B cell (primary cell): ENCODE measurements at regions not wholly inside any gene's neighbourhood (a gene's known extent, or its start where the extent isn't known, plus 50 kb on each side); places are given as distances from the start of the nearest gene placed in this dataset.

ENCODE experiments used
- ATAC-seq: fragments of 200-7000 bp; cut with Tn5 transposase; one replicate; pipeline ENCODE4 v1.10.0; 2021; ENCODE audit warnings: low read depth, mild to moderate bottlenecking, moderate number of reproducible peaks, moderate library complexity
- CTCF ChIA-PET: fragments of 350-600 bp; sonication (Branson Sonifier 250); formaldehyde crosslinking; loops from one replicate; lab custom pipeline; 2021; ENCODE audit warnings: antibody characterized with exemption, inconsistent platforms; lab: Charles Lee
- POLR2A ChIA-PET: fragments of 350-600 bp; sonication (Branson Sonifier 250); formaldehyde crosslinking; loops from one replicate; lab custom pipeline; 2021; ENCODE audit warnings: antibody characterized with exemption; lab: Charles Lee
- DNase-seq: peaks from one replicate; pipeline ENCODE4 v3.0.0; 2013
- H2AFZ ChIP-seq: 2 replicates; pipeline ENCODE4 v1.6.1; 2012; ENCODE audit warnings: mild to moderate bottlenecking, low read depth, low read length; ENCODE audit not compliant: insufficient read depth, poor library complexity, severe bottlenecking
- H3K27ac ChIP-seq, 2 donors: 1 replicate in 1 of 2; 2 replicates in 1 of 2; pipeline ENCODE4 v1.5.1; 2012 to 2013; ENCODE audit warnings: low read length in 2 of 2, mild to moderate bottlenecking in 2 of 2, moderate library complexity in 1 of 2
- H3K27me3 ChIP-seq, 4 experiments: fragments of 200-600 bp in 1 of 4; sonication (generic) in 1 of 4; replicated peaks in 1 of 4; 1 replicate in 2 of 4; 2 replicates in 2 of 4; pipeline versions ENCODE4 v1.6.1 to v1.7.0; 2013 to 2016; ENCODE audit warnings: low read length in 3 of 4, mild to moderate bottlenecking in 2 of 4, mixed read lengths in 1 of 4, moderate library complexity in 1 of 4; ENCODE audit not compliant: insufficient read depth in 4 of 4, control insufficient read depth in 3 of 4; ENCODE audit errors: control extremely low read depth in 1 of 4
- H3K36me3 ChIP-seq, 2 experiments: replicated peaks in 1 of 2; 1 replicate in 1 of 2; 2 replicates in 1 of 2; pipeline versions ENCODE4 v1.6.1 to v1.7.1; 2013; ENCODE audit warnings: low read length in 1 of 2; ENCODE audit not compliant: insufficient read depth in 2 of 2, control insufficient read depth in 1 of 2; ENCODE audit errors: control extremely low read depth in 1 of 2, extremely low read depth in 1 of 2
- H3K4me1 ChIP-seq, 2 donors: fragments of 200-600 bp in 1 of 2; sonication (generic) in 1 of 2; 1 replicate in 1 of 2; 2 replicates in 1 of 2; pipeline versions ENCODE4 v1.5.1 to v1.6.1; 2013 to 2017; ENCODE audit warnings: low read length in 2 of 2; ENCODE audit not compliant: control insufficient read depth in 2 of 2, insufficient read depth in 2 of 2
- H3K4me2 ChIP-seq: replicated peaks from 2 replicates; pipeline ENCODE3; 2012; ENCODE audit warnings: mild to moderate bottlenecking, low read depth, low read length; ENCODE audit not compliant: poor library complexity, severe bottlenecking
- H3K4me3 ChIP-seq, 5 experiments: fragments of 200-600 bp in 1 of 5; sonication (generic) in 1 of 5; 1 replicate in 3 of 5; 2 replicates in 2 of 5; pipeline versions ENCODE4 v1.5.1 to v1.7.0; 2011 to 2016; ENCODE audit warnings: low read length in 4 of 5, mild to moderate bottlenecking in 4 of 5, low read depth in 2 of 5, control low read depth in 1 of 5, moderate library complexity in 1 of 5; ENCODE audit not compliant: insufficient read depth in 1 of 5; ENCODE audit errors: control extremely low read depth in 1 of 5, extremely low read depth in 1 of 5
- H3K79me2 ChIP-seq: fragments of 200-600 bp; sonication (generic); one replicate; pipeline ENCODE4 v1.6.0; 2016; ENCODE audit warnings: low read length; ENCODE audit not compliant: control insufficient read depth, insufficient read depth
- H3K9ac ChIP-seq: fragments of 200-600 bp; sonication (generic); 2 replicates; pipeline ENCODE4 v1.6.1; 2017; ENCODE audit warnings: mild to moderate bottlenecking, low read length, moderate library complexity
- H3K9me3 ChIP-seq, 3 donors: one replicate each; pipeline versions ENCODE4 v1.6.1 to v1.7.1; 2013; ENCODE audit warnings: low read length in 2 of 3; ENCODE audit not compliant: control insufficient read depth in 2 of 3, insufficient read depth in 1 of 3; ENCODE audit errors: control extremely low read depth in 1 of 3
- H4K20me1 ChIP-seq: 2 replicates; pipeline ENCODE4 v1.6.0; 2012; ENCODE audit warnings: mild to moderate bottlenecking, low read length; ENCODE audit not compliant: insufficient read depth, control insufficient read depth, poor library complexity, severe bottlenecking
- H3K27ac Mint-ChIP-seq: one replicate; pipeline ENCODE4 v1.8.0; 2021; ENCODE audit warnings: mixed read lengths
- H3K27me3 Mint-ChIP-seq: one replicate; pipeline ENCODE4 v1.8.0; 2021; ENCODE audit warnings: mixed read lengths
- H3K4me1 Mint-ChIP-seq: one replicate; pipeline ENCODE4 v1.8.0; 2021; ENCODE audit warnings: mixed read lengths
- H3K4me3 Mint-ChIP-seq: one replicate; pipeline ENCODE4 v1.8.0; 2021; ENCODE audit warnings: mixed read lengths
- H3K9me3 Mint-ChIP-seq: one replicate; pipeline ENCODE4 v1.8.0; 2022; ENCODE audit warnings: mixed read lengths; ENCODE audit not compliant: insufficient read depth
- CTCF ChIP-seq: fragments of 200-600 bp; IDR thresholded peaks from one replicate; pipeline ENCODE4 v1.8.0; 2022; ENCODE audit warnings: antibody characterized with exemption, mild to moderate bottlenecking
- EZH2 ChIP-seq: IDR thresholded peaks from 2 replicates; pipeline ENCODE4 v1.6.1; 2012; ENCODE audit warnings: borderline replicate concordance, low read depth, mild to moderate bottlenecking, moderate library complexity, low read length; ENCODE audit not compliant: insufficient read depth, poor library complexity, severe bottlenecking
- WGBS: methylation state at CpG from one replicate; pipeline ENCODE4 v1.1.5; 2013; ENCODE audit warnings: missing lambda C conversion rate; ENCODE audit not compliant: insufficient coverage; 5-methylcytosine and 5-hydroxymethylcytosine counted together
- intact Hi-C: fragments of 100-400 bp; cut with micrococcal nuclease; formaldehyde crosslinking; loops from one replicate; pipeline ENCODE4 v1.10.0; 2022

GRCh38 chr3:65083240-65083639, 395.4 kb upstream of the ADAMTS9 start:
- intact Hi-C loops = no loop called here

GRCh38 chr3:65081536-65081935, 393.7 kb upstream of the ADAMTS9 start:
- WGBS = no CpG with 5 or more reads among the region's 2 CpGs
- intact Hi-C loops = no loop called here
- H3K4me3 ChIP-seq = no peak overlapping the region
- DNase-seq (no peak), ATAC-seq (no peak)
- H2AFZ ChIP-seq = no peak overlapping the region
- no peak for TF ChIP-seq EZH2
- TF ChIP-seq CTCF = no peak
- H4K20me1 ChIP-seq = no peaks in the 10 kb centered on the region
- peaks cover 11% of the 10 kb centered on the region for H3K9me3 Mint-ChIP-seq
- H3K27me3 Mint-ChIP-seq = no peaks in the 10 kb centered on the region
- H3K27me3 ChIP-seq = no peaks in the 10 kb centered on the region
- H3K4me3 Mint-ChIP-seq = no peak overlapping the region
- no peaks in the 10 kb centered on the region for H3K36me3 ChIP-seq
- H3K9me3 ChIP-seq = peaks cover 0 to 4% (median 3%) of the 10 kb centered on the region in 3 donors
- no peaks in the 10 kb centered on the region for H3K4me1 ChIP-seq
- no peaks in the 10 kb centered on the region for H3K79me2 ChIP-seq
- H3K27ac ChIP-seq = no peak overlapping the region
- no peak overlapping the region for H3K27ac Mint-ChIP-seq
- H3K4me2 ChIP-seq = no peak overlapping the region
- ChIA-PET CTCF (no interaction called here), POLR2A (no interaction called here)
- no peak overlapping the region for H3K9ac ChIP-seq
- H3K4me1 Mint-ChIP-seq = no peaks in the 10 kb centered on the region

More at GRCh38 chr3:65083240-65083639, 395.4 kb upstream of the ADAMTS9 start:
- Histone ChIP-seq H3K27me3 (no peaks in the 10 kb centered on the region), H3K4me1 (no peaks in the 10 kb centered on the region), H3K9ac (no peak overlapping the region), H3K9me3 (peaks cover 0 to 4% (median 3%) of the 10 kb centered on the region in 3 donors), H3K79me2 (no peaks in the 10 kb centered on the region), H3K27ac (no peak overlapping the region), H3K36me3 (no peaks in the 10 kb centered on the region), H2AFZ (no peak overlapping the region), H4K20me1 (no peaks in the 10 kb centered on the region), H3K4me2 (no peak overlapping the region), H3K4me3 (no peak overlapping the region)
- no peak overlapping the region for H3K4me3 Mint-ChIP-seq
- peaks cover 4% of the 10 kb centered on the region for H3K9me3 Mint-ChIP-seq
- no peaks in the 10 kb centered on the region for H3K27me3 Mint-ChIP-seq
- H3K27ac Mint-ChIP-seq = no peak overlapping the region
- whole genome bisulfite sequencing = 43% methylated on average over 1 of the region's 4 CpGs
- ATAC-seq = no peak
- DNase-seq = no peak
- no peaks in the 10 kb centered on the region for H3K4me1 Mint-ChIP-seq
- CTCF ChIA-PET = no interaction called here
- POLR2A ChIA-PET = no interaction called here
- TF ChIP-seq CTCF (no peak), EZH2 (no peak)
